ENCODE measurements at regions not wholly inside any gene's neighbourhood (a gene's known extent, or its start where the extent isn't known, plus 50 kb on each side); places are given as distances from the start of the nearest gene placed in this dataset.

GRCh38 chr22:22073769-22074561 lies 91.4 kb upstream of the TOP3B start:
- Mint-ChIP-seq H3K36me3 (ENCODE audit: insufficient read depth, unreplicated experiment) (no peaks in the 10 kb centered on the region), H3K27ac (ENCODE audit: unreplicated experiment) (no peak overlapping the region), H3K4me3 (ENCODE audit: low read depth, unreplicated experiment) (no peak overlapping the region), H3K27me3 (ENCODE audit: unreplicated experiment) (peaks cover 15% of the 10 kb centered on the region), H3K9me3 (ENCODE audit: low read depth, unreplicated experiment) (no peaks in the 10 kb centered on the region), H3K4me1 (ENCODE audit: low read depth, unreplicated experiment) (peaks cover 16% of the 10 kb centered on the region)
- no peak for TF ChIP-seq CTCF (IDR thresholded peaks at IDR 0.05; ENCODE audit: unreplicated experiment)
- CTCF ChIA-PET = interaction anchor here (1.0 kb wide), 1 partner anchor 37 kb away, joined by 4 read pairs; no protein-coding TSS in a partner anchor
- BruUV-seq (replicated peaks) = no TSS peak
- intact Hi-C loops (cut with micrococcal nuclease; ENCODE audit: unreplicated experiment) = no loop called here
- DNase-seq = no peak

GRCh38 chr22:22072169-22072836 lies 89.7 kb upstream of the TOP3B start:
- H3K4me3 Mint-ChIP-seq (ENCODE audit: low read depth, unreplicated experiment) = no peak overlapping the region
- peaks cover 31% of the 10 kb centered on the region for H3K27me3 Mint-ChIP-seq (ENCODE audit: unreplicated experiment)
- no peak for DNase-seq
- peaks cover 16% of the 10 kb centered on the region for H3K4me1 Mint-ChIP-seq (ENCODE audit: low read depth, unreplicated experiment)
- intact Hi-C loops (cut with micrococcal nuclease; ENCODE audit: unreplicated experiment) = no loop called here
- no peak overlapping the region for H3K27ac Mint-ChIP-seq (ENCODE audit: unreplicated experiment)
- no TSS peak for BruUV-seq (replicated peaks)
- H3K9me3 Mint-ChIP-seq (ENCODE audit: low read depth, unreplicated experiment) = no peaks in the 10 kb centered on the region
- H3K36me3 Mint-ChIP-seq (ENCODE audit: insufficient read depth, unreplicated experiment) = no peaks in the 10 kb centered on the region
- CTCF ChIA-PET = no interaction called here
- TF ChIP-seq CTCF (IDR thresholded peaks at IDR 0.05; ENCODE audit: unreplicated experiment) = no peak

- Mint-ChIP-seq H3K4me1 (ENCODE audit: low read depth, unreplicated experiment) (peaks cover 16% of the 10 kb centered on the region), H3K27ac (ENCODE audit: unreplicated experiment) (no peak overlapping the region), H3K9me3 (ENCODE audit: low read depth, unreplicated experiment) (no peaks in the 10 kb centered on the region), H3K27me3 (ENCODE audit: unreplicated experiment) (peaks cover 37% of the 10 kb centered on the region), H3K36me3 (ENCODE audit: insufficient read depth, unreplicated experiment) (no peaks in the 10 kb centered on the region), H3K4me3 (ENCODE audit: low read depth, unreplicated experiment) (no peak overlapping the region)
- BruUV-seq (replicated peaks) = no TSS peak
- TF ChIP-seq CTCF (IDR thresholded peaks at IDR 0.05; ENCODE audit: unreplicated experiment) = no peak
- no peak for DNase-seq
- CTCF ChIA-PET = no interaction called here
- intact Hi-C loops (cut with micrococcal nuclease; ENCODE audit: unreplicated experiment) = no loop called here
Measured at GRCh38 chr22:22071455-22071854, 88.9 kb upstream of the TOP3B start.

- H3K27me3 Mint-ChIP-seq (ENCODE audit: unreplicated experiment) = peaks cover 46% of the 10 kb centered on the region
- no peak for DNase-seq
- no peaks in the 10 kb centered on the region for H3K36me3 Mint-ChIP-seq (ENCODE audit: insufficient read depth, unreplicated experiment)
- no peak overlapping the region for H3K4me3 Mint-ChIP-seq (ENCODE audit: low read depth, unreplicated experiment)
- intact Hi-C loops (cut with micrococcal nuclease; ENCODE audit: unreplicated experiment) = no loop called here
- no peaks in the 10 kb centered on the region for H3K9me3 Mint-ChIP-seq (ENCODE audit: low read depth, unreplicated experiment)
- CTCF ChIA-PET = no interaction called here
- TF ChIP-seq CTCF (IDR thresholded peaks at IDR 0.05; ENCODE audit: unreplicated experiment) = no peak
- no TSS peak for BruUV-seq (replicated peaks)
- H3K27ac Mint-ChIP-seq (ENCODE audit: unreplicated experiment) = no peak overlapping the region
- peaks cover 16% of the 10 kb centered on the region for H3K4me1 Mint-ChIP-seq (ENCODE audit: low read depth, unreplicated experiment)
Measured at GRCh38 chr22:22070371-22070824, 87.8 kb upstream of the TOP3B start.

Data from Calu3 (cell line).